ENCODE measurements at regions not wholly inside any gene's neighbourhood (a gene's known extent, or its start where the extent isn't known, plus 50 kb on each side); places are given as distances from the start of the nearest gene placed in this dataset.

DNA sequence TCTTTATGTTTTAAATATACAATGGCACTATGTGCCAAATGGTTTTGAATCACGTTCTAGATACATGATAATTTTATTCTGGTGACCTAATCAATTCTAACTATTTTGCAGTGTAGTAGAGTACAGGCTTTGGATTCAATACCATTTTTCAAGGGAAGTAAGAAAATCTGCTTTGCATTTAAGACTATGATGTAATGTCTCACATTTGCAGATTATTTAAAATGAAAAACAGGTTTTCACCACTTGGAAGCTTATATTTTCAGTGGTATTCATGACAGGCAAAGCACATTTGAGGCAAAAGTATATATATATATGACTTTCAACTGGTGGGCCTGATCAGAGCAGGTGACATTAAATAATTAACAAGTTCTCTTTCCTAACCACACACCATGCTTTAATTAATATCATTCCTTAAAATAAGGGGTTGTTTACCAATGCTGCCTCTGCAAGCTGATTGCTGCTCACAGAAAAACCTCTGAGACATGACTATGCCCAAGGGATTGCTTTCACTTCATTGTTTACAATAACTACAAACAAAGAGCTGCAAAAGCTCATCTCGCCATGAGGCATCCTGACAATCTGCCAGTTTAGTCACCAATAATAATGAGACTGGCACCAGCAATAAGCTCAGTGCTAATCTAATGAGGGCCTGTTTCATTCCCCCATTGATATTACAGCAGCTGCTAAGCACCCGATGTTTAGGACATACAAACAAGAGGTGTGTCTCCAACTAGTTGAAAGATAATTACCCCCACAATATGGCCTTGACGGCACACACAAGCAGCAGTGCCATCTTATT is 1176.0 kb upstream of the GJE1 start:
- no peak for DNase-seq

DNA sequence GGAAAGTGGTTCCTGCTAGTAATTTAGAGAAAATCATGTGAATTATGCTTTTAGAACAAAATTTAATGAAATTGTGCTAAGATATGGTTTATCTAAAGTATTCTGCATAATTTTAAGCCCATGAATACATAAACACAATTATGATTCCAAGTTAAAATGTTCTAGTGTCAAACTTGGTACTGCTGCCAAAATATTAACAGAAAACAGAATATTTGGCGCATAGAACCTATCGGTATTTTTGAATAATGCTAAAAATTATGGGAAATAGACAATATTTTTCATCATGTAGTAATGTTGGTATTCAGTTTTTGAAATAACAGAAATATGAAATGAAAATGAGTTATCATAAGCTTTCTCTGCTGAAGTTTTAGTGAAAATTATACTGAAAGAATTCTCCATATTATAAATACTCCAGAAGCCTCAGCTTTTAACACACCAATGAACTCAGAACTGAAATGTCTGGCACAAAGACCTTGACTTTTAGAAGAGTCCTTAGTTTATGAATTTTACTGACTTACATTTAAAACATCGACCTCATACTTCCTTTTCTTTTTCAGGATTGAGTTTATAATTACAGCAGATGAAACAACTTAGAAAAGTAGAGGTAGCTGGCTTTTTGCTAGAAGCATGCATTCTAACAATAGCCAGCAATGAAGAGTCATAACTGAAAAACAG is 1192.3 kb upstream of the GJE1 start:
- no peak for DNase-seq

DNA sequence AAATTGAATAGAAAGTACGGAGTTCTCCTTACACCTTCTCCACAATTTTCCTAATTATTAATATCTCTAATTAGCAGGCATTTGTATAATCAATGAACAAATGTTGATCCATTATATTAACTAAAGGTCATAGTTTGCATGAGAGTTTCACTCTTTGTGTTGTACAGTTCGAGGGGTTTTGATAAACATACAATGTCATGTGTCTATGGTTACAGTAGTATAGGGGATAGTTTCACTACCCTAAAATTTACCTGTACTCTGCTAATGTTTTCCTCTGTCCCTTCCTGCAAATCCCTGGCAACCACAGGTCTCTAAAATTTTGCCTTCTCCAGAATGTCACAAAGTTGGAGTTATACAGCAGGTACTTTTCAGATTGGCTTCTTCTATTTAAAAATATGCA is 1199.8 kb upstream of the GJE1 start:
- DNase-seq = no peak

DNA sequence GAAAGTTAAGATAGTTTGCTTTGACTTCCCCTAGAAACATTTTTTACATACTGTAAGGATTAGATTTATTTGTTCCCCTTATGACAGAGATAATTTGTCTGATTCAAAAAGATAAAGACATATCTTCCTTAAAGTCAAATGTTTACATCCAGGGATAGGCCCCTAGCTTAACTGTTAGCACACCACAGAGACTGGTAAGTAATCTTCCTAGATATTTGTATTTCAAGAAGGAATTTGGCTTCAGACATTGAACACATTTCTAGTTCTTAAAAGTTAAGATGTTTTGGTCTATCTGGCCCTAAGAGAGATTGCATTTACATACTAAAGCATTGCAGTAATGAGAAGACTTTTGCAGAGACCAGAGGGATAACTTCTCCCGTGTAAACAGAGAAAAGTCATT is 1201.1 kb upstream of the GJE1 start:
- no peak for DNase-seq

DNA sequence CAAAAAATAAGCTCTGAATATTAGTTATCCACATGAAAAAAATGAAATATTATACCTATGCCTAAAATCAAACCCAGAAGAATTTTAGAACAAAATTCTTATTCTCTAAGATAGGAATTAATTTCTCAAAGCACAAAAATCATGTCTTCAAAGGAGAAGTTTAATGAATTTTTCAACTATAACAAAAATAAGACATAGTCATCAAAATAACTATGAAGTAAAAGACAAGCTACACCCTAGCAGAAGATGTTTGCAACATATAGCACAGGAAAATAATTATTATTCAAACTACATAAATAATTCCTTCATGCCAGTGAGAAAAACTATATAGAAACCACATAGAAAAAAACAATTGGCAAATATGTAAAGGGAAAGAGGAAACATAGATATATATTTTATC is 1203.6 kb upstream of the GJE1 start:
- no peak for DNase-seq

DNA sequence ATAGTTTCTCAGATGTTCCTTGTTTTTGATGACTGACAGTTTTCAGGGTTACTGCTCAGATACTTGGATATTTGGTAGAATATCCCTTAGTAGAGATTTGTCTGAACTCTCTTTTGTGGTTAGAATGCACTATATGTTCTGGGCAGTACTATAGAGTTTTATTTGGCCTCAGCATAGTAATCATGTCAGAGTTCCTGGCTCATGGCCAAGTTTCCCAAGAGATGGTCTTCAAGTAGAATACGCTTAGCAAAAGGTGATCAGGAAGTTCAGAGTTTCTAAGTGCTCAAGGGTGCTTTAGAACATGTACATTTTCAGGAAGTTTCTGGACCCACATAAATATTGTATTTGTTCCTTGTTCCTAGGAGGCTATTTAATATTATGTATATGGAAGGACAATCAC is 1209.7 kb upstream of the GJE1 start:
- DNase-seq = no peak

DNA sequence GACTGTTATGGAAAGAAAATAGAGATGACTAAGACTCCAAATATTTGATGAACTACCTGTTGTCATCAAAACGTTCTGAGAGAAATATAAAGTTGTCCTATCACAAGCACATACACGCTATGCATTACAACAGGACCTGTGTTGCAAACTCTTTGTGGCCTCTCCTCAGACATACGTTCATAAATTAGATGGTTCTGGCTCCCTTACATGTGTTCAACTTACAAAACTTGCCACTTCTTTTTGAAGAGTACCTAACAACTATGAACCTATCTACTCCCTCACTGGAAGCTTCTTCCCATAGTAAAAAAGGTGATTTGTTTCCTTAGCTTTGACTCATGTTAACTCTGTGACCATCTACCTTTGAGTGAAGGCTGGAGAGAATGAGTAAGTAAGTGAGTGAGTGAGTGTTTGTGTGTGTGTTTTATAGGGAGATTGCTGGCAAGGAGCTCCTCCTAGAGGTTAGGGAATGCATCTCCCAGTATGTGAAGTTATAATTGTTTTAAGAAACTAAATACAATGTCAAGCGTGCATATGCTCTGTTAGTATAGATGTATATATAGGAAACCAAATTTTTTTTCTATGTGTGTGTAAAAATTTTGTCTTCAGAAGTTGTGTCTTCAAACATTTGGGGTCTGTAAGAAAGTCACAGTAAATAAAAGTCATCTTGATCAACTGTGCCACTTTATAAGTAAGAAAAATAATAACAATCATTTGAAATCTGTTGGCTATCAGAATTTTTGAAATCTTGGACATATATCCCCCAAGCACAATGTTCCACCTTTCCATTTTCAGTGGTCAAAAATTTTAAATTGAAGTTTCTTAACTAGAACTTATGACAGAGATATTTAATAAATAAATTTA is 1211.1 kb upstream of the GJE1 start:
- peak; percentile 48 to 60 (median 50) for DNase-seq

DNA sequence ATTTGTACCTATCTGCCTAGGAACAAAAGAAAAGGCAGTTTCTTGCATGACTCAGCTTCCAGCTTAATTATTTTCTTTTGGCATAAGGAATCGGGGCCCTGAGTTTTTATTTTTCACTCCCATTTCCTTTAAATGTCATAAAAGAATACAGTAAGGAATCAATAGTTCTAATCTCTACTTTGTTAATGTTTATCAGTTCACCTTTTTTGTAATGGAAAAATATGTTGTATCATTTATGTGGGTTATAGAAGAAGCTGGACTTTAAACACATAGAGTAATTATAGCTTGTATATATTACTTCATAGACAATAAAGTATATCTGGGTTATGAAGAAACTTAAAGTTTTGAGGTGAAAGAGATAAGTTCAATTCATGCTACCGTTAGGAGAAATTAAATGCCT is 1214.8 kb upstream of the GJE1 start:
- DNase-seq = no peak

DNA sequence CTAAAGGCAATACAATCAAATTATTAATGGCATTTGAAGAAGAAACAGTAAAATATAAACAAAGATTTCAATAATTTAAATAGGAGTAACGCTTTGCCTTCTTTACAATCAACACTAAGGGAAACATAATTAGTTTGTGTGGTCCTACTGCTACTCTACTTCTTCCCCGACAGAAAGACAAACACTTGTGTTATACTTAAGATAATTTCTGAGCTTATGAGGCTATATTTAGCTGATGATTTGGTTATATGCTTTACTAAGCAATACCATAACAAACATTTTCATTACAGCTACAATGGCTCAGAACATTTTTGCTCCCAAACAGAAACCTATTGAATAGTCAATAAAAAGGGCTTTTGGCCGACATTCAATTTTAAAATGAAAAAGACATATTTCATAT is 1217.2 kb upstream of the GJE1 start:
- DNase-seq = no peak

DNA sequence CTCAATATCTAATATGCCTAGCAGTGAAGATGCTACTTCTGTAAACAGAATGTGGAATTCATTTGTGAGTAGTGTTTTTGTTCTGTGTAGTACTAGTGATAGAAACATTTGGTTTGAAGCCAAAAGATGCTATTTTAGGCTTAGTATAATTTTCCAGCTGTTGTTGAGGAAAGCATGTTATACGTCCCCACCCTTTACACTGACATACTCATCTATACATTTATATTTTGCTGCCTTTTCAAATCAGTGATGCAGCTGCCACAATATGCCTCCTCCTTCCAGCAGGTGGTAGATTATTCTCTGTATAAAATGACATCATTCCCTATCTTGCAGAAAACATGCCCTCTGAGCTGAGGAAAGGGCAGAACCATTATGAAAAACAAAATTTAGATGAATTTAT is 1217.6 kb upstream of the GJE1 start:
- DNase-seq = no peak

DNA sequence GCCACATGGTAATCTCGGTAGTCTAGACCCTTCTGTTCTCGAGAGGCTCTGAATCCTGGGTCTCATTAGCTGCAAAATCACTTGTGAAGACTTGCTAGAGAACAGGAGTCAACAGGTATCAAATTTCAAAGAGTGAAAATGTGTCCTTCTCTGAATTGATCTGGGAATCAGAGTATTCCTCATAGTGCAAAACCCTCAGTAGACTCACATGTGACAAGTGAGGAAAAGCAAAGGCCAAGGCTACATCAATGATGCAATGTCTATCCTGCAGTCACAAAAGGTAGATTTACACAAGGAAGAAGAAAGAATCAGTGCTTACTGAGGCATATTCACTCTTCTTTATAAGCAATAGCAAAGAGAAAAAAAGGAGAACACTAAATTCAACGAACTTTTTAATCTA is 1220.0 kb upstream of the GJE1 start:
- DNase-seq = no peak

DNA sequence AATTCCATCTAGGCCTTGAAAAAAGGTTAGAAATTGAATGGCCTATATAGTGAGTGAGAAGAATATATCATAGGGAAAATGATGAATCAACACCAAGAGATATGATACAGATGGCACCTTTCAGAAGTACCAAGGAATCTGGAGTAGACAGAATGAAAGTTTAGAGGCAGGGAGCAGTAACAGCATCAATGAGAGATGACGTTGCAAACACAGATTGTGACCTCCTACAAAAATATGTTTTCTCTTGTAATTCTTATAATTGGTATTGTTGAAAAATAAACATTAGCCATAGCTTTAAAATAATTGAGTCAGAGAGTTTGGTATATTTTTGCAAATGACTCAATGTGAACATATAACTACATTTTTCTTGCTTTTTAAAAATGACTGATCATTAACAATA is 1223.1 kb upstream of the GJE1 start:
- no peak for DNase-seq

DNA sequence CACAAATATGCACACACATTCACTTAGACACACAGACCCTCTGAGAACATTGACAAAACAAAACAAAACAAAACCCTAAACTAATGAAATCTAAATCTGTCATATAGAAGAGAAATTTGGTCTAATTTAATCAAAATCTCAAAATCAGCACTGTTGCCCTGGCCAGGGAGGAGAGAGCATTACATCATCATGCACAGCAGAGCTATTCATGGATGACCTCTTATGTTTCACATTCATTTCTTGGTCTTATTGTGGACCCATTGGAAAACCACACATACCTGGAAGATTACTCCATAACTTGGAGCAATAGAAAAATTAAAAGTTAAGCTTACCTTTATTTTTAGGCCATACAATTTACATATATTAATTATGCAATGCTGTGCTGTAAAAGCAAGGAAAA is 1223.6 kb upstream of the GJE1 start:
- no peak for DNase-seq

DNA sequence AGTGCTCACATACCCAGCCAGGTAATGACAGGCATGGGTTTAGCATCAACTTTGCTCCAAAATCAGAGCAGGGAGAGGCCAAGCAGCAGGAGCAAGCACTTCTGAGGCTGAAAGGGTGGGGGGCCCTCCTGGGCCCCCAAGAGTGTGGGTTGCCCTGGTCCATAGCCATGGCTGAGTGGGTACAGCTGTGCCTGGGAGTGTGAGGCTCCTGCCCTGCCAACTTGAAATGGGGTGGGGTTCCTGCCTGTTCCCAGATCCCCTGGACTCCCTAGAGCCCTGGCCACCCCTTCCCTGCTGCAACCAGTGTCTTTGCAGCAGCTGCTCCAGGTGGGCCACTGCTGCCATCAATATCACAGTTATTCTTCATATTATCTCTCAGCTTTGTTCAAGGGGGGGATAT is 1224.2 kb upstream of the GJE1 start:
- DNase-seq = no peak

DNA sequence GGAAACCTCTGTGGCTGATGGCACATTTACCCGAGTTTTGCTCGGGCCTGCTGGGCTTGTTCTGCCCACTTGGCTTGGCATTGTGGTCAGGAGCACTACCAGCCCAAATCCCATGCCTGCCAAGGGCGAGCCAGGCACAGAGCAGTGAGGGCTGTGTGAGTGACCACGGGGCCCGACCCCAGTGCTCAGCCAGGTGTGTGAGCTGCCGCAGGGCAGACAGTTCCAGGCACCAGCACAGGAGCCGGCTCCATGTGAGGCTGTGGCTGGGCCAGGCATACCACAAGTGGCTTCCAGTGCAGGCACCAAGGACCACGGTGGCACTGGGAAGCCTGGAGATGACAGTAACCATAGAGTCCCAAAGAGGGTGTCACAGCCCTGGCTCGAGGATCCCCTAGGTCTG is 1225.5 kb upstream of the GJE1 start:
- no peak for DNase-seq

DNA sequence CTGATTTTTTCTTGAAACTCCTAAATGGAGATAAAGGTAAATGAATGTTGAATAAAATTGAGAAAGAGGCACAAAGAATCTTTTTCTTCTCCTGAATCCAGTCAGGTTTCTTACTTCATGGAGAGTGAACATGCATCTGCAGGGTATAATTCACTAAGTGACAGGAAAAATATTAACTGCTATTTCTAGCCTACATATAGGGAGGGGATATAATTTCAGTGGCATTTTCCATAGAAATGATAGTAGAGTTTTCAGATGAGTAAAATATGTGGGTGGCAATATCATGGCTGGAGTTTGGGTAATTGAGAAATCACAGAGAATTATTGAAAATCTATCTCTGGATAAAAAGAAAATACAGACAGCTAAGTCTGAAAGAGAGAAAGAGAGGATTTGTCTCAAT is 1227.0 kb upstream of the GJE1 start:
- no peak for DNase-seq

DNA sequence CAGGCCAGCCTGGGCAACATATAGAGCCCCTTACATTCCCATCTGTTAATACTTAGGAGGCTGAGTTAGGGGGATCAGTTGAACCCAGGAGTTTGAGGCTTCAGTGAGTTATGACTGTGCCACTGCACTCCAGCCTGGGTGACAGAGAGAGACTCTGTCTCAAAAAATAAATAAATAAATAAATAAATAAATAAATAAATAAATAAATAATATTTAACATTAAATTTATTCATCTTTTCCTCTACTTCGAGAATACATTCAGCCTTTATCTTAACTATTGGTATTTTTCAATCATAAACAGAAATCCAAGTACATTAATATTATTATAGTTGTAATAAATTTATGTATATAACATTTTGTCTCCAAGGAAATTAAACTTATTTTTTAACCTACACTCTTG is 1227.7 kb upstream of the GJE1 start:
- DNase-seq = no peak

DNA sequence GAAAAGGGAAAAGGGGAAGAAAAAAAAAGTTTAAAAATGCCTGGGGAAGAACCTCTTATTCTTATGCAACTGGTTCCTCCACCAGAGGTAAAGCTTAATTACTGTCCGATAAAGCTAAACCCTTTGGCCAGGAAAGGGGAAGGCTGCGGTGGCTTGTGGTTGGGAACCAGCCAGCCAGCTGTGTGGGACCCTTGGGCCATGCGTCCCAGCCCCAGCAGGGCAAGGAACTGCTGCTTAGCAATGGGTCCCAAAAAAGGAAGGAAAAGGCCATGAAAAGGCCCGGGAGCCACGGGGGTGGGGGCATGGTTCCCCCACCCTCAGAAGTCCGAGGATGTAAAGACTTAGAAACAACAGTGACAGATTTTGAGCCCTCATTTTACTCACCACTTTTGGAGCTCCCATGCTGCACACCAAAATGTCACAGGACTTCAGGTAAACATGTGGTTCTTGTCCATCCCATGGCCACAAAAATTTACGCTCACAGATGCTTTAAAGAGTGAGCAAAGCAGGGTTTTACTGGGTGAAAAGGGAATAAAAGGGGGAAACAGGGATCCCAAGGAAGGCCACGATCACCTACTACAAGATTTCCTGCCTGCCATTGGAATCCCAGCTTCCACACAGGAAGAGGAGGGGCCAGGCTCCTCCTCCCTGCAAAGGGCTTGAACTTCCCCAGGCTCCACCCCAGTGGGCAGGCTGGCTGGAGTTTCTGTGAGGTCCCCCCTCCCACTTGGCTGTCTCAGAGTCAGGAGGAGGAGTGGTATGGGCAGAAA is 1234.7 kb upstream of the GJE1 start:
- DNase-seq = peak; percentile 65 to 92 (median 69)

DNA sequence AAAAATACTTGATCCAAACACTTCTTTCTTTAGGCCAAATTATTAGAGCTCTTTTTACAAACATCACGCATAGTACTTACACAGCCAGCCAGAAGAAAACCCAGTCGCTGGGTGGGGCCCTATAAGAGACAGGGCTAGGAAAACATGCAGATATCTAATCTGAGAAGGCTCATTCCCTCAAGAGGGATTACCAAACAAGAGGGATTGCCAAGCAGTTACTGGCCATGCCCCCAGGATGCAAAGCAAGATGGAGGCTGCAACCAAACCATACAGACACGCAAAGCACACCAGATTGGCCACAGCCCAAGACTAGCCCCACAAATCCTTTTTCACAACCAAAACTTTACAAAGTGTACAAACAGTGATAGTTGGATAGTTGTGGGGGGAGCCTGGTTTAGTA is 1235.4 kb upstream of the GJE1 start:
- DNase-seq = peak in 2 of 3 donors; percentile 26 to 58

DNA sequence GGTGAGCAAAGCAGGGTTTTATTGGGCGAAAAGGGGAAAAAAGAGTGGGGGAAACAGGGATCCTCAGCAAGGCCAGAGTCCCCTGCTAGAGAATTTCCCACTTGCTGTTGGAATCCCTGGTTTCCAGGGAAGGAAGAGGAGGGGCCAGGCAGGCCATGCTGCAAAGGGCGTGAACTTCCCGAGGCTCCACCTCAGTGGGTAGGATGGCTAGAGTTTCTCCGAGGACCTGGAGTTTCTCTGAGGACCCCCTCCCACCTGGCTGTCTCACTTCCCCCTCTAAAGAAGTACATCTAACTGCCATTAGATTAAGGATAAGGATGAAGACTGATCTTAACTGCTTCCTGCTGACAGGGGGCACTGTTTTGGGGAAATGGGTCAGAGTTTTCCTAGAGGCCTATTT is 1239.3 kb upstream of the GJE1 start:
- no peak for DNase-seq

DNA sequence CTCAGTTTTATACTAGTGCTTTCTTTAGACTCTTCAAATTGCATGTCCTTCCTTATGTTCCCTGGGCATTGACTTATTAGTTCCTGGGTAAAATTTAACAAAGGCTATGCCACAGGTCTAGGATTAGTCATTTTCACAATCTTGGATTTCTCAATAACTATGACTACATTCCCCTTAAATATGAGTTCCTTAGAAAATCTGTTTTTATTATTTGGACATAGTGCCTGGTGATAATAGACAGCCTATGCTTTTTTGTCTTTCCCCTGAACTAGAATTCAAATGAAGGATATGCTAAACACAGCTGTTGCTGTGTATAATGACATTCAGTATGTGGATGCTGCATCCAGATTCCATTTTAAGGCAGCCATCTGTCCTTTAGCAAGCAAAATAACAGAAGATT is 1252.8 kb upstream of the GJE1 start:
- peak; percentile 22 to 64 (median 39) for DNase-seq

DNA sequence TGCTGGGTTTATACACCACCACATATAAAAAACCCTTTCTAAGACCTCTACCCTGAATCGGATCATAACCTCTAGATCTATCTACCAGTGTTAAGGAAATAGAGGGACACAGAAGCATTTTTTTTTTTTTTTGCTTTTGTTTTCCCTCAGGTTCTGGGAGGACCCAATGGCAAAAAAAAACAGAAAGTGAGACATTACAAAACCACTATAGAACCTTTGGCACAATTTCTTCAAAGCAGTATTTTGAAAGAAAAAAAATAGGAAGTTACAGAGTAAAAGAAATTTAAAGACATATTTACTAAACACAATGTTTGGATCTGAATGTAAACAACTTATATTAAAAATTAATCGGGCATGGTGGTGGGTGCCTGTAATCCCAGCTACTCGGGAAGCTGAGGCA is 1258.7 kb upstream of the GJE1 start:
- peak in 2 of 3 donors; percentile 2 to 28 for DNase-seq

DNA sequence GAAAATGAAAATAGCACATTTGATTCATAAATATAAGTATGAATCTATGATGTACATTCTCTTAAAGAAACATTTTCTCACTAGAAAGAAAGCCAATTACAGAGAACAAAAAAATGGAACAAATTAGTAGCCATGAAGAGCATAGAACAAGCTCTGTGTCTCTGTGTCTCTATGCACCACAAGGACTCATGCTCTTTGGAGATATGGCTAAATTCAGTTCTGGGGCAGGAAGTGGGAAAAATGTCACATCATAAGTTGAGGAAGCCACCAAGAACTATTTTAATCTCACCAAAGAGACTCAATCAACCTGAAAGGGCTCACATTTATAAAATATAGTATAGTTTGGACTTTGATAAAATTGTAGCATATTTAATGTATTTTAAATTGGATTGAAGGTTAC is 1259.8 kb upstream of the GJE1 start:
- no peak for DNase-seq

All from suppressor macrophage treated with lipopolysaccharide for 1 hour (primary cell).